ENCODE measurements at regions not wholly inside any gene's neighbourhood (a gene's known extent, or its start where the extent isn't known, plus 50 kb on each side); places are given as distances from the start of the nearest gene placed in this dataset.

DNA sequence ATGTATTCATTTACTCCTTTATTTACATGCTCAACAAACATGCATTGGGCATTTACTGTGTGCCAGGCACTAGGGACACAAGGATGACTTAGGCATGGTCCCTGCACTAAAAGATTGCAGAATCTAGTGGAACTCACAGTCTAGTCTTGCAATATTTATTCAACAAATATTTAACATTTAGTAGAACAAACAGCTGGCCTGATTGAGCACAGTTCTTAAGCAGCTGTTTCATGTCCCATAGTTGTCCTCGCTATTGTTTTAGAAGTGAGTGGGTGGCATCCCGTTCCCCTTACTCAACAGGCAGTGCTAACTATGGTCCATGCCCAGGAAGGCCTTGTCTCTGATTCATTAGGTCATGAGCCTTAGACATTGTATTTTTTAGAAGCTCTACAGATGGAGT, 459.9 kb upstream of the CADM1 start:
- TF ChIP-seq, protein P1, sequence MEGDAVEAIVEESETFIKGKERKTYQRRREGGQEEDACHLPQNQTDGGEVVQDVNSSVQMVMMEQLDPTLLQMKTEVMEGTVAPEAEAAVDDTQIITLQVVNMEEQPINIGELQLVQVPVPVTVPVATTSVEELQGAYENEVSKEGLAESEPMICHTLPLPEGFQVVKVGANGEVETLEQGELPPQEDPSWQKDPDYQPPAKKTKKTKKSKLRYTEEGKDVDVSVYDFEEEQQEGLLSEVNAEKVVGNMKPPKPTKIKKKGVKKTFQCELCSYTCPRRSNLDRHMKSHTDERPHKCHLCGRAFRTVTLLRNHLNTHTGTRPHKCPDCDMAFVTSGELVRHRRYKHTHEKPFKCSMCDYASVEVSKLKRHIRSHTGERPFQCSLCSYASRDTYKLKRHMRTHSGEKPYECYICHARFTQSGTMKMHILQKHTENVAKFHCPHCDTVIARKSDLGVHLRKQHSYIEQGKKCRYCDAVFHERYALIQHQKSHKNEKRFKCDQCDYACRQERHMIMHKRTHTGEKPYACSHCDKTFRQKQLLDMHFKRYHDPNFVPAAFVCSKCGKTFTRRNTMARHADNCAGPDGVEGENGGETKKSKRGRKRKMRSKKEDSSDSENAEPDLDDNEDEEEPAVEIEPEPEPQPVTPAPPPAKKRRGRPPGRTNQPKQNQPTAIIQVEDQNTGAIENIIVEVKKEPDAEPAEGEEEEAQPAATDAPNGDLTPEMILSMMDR (IDR thresholded peaks at IDR 0.05), result no peak
- TF ChIP-seq POLR2A (IDR thresholded peaks at IDR 0.05), result no peak
- H3K27me3 ChIP-seq, result no peaks in the 10 kb centered on the region
- DNase-seq, result no peak

DNA sequence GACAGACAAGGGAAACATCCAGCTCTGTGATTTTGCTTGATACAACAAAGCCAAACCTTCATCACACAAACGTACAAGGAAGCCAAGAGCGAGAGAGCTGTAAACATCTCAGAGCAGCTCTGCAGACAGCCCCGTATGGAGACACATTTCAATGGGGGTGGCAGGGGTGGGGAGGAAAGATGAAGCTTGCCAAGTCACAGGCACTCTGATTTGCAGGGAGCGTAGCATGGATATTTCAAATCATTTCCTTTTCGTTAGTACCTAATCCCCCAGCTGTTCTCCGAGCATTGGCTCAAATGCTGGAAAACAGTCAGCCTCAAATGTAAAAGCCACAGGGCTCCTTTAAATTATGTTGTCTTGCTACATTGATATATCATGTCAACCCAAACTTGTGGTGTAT, 458.9 kb upstream of the CADM1 start:
- Histone ChIP-seq H3K4me1 (no peaks in the 10 kb centered on the region), H3K36me3 (no peaks in the 10 kb centered on the region)
- no peak for DNase-seq

More for the DNA sequence above, 459.9 kb upstream of the CADM1 start:
- no peaks in the 10 kb centered on the region for H3K9me3 ChIP-seq
- H3K27ac ChIP-seq, result no peak overlapping the region
- no peaks in the 10 kb centered on the region for H3K36me3 ChIP-seq
- no peak overlapping the region for H3K4me3 ChIP-seq
- H3K4me1 ChIP-seq, result no peaks in the 10 kb centered on the region

DNA sequence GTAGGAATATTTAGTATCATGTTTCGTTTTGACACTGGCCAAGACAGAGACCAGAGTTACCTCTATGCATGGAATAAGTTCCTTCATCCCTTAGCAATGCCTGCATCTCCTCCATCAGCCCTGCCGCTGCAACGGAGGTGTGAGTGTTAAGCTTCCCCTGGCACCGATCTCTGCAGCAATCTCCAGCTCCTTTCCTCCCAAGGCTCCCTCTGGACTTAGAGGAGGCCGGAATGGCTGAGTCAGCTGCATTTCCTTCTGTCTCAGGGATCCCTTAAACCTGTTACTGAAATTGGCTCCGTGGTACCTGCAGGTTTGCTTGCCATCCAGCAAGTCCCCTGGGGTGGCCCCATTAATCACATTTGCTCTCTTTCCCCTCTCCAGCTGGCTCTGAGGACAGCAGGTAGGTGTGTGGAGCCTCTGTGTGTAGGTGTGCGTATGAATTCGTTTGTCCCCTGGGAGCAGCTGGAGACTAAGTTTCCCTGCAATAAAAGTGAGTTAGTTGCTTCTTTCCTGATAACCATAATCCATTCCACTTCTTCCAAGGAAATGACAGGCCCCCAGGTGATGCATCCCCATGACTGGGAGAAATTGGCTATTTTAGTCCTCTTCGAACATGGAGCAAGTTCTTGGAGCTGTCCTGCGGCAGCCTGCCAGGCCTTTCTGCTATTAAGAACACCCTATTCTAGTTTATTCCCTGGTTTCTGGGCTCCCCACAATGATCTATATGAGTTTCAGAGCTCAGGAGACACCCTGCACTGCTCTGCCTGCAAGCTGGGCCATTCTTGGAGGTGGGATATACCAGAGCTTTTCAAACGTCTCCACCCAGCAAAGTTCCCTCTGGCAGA, 457.2 kb upstream of the CADM1 start:
- no peak for DNase-seq
- TF ChIP-seq, protein P1 (IDR thresholded peaks at IDR 0.05), result no peak
- TF ChIP-seq POLR2A (IDR thresholded peaks at IDR 0.05), result no peak
- Histone ChIP-seq H3K27ac (no peak overlapping the region), H3K27me3 (no peaks in the 10 kb centered on the region), H3K4me1 (no peaks in the 10 kb centered on the region), H3K9me3 (no peaks in the 10 kb centered on the region), H3K4me3 (no peak overlapping the region), H3K36me3 (no peaks in the 10 kb centered on the region)

More for the DNA sequence above, 458.9 kb upstream of the CADM1 start:
- H3K9me3 ChIP-seq, result no peaks in the 10 kb centered on the region
- H3K4me3 ChIP-seq, result no peak overlapping the region
- H3K27me3 ChIP-seq, result no peaks in the 10 kb centered on the region
- no peak for TF ChIP-seq POLR2A (IDR thresholded peaks at IDR 0.05)
- TF ChIP-seq, protein P1 (IDR thresholded peaks at IDR 0.05), result no peak
- no peak overlapping the region for H3K27ac ChIP-seq

DNA sequence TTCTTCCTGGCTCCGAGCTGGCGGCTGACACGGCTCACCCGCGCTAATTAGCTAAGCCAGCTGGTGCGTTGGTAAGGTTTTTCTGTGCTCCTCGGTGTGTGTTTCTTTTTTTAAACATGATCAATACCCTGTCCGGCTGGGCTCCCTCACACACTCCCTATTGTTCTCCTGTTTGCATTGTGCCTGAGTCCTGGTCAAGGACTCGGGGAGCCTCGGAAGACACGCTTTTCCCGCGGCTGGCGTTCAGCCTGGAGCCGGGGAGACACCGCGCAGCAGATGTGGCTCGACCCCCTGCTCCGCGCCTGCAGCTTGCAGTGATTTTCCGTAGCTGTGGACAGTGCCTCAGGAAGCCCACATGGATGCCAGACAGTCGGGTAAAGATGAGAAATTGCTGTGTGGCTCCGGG, 454.9 kb upstream of the CADM1 start:
- DNase-seq, result no peak
- H3K27me3 ChIP-seq, result no peaks in the 10 kb centered on the region
- no peaks in the 10 kb centered on the region for H3K9me3 ChIP-seq
- TF ChIP-seq POLR2A (IDR thresholded peaks at IDR 0.05), result no peak
- TF ChIP-seq, protein P1 (IDR thresholded peaks at IDR 0.05), result no peak
- no peaks in the 10 kb centered on the region for H3K36me3 ChIP-seq
- H3K4me1 ChIP-seq, result no peaks in the 10 kb centered on the region
- H3K4me3 ChIP-seq, result no peak overlapping the region
- no peak overlapping the region for H3K27ac ChIP-seq

DNA sequence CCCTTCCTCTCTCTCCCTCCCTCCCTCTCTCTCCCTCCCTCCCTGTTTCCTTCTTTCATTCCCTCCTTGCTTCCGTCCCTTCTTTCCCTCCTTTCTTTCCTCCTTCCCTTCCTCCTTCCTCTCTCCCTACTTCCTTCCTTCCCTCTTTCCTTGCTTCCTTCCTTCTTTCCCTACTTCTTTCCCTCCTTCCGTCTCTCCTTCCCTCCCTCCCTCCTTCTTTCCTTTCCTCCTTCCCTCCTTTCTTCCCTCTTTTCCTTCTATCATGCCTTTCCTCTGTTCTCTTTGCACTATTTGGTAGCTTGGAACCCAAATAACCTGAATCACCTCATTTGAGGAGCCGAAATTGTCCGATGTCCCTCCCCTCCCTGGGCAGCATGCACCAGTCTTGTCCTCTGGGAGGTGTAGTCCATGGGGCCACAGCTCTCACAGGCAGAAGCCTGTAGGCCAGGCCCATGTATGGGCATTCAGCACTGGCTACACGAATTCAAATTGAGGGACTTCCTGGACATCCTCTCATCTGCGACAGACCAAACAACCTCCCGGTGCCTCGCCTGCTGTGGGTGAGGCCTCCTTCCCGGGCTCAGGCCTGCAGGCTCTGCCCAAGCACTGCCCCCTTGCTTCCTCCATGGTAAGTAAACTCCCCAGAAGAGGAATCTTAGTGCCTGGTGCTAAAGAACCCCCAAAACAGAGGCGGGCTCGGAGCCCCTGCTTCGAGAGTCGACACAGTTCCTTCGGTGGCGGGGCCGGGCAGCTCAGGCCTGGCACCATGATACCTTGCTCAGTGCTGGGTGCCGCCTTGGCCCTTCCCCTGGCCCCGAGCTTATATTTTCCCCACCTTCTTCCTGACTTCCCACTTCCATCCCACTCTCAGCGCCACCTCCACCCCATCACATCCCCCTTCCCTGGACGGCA, 454.1 kb upstream of the CADM1 start:
- DNase-seq, result no peak
- no peaks in the 10 kb centered on the region for H3K36me3 ChIP-seq
- no peaks in the 10 kb centered on the region for H3K4me1 ChIP-seq
- TF ChIP-seq, protein P1 (IDR thresholded peaks at IDR 0.05), result no peak
- TF ChIP-seq POLR2A (IDR thresholded peaks at IDR 0.05), result no peak
- no peaks in the 10 kb centered on the region for H3K27me3 ChIP-seq
- no peaks in the 10 kb centered on the region for H3K9me3 ChIP-seq
- H3K4me3 ChIP-seq, result no peak overlapping the region
- no peak overlapping the region for H3K27ac ChIP-seq
